GM12865 (cell line): ENCODE measurements at regions not wholly inside any gene's neighbourhood (a gene's known extent, or its start where the extent isn't known, plus 50 kb on each side); places are given as distances from the start of the nearest gene placed in this dataset.

Source experiments
- DNase-seq: peaks from one replicate; pipeline ENCODE4 v3.0.0; 2010; ENCODE audit warnings: low read depth
- H3K4me3 ChIP-seq: 2 replicates; pipeline ENCODE4 v1.5.1; 2011; ENCODE audit warnings: mild to moderate bottlenecking, low read depth, low read length, control low read depth
- TF ChIP-seq, protein P1 (sequence below): IDR thresholded peaks from 2 replicates; pipeline ENCODE4 v1.5.1; 2011; ENCODE audit warnings: low read length, control low read depth, low read depth, inconsistent platforms; ENCODE audit not compliant: insufficient read depth; ENCODE audit errors: missing control alignments

DNA sequence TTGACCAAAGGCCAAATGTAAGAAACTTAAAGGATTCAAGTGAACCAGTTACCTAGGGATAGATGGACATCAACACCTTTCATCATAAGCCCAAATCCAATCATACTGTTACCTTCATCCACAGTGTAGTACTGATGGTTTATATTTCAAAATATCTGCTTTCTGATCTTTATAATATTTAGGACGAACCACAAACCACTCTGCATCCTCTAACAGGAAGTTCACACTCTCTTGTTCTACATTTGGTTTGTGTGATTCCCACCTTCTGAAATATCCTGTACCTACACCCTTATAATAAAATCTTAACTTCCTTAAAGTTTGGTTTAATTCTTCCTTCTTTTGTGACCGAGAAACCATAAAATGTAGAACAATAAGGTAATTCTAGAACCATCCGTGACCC, 535.7 kb upstream of the CHAC2 start:
- no peak for DNase-seq
- no peak overlapping the region for H3K4me3 ChIP-seq
- TF ChIP-seq, protein P1, sequence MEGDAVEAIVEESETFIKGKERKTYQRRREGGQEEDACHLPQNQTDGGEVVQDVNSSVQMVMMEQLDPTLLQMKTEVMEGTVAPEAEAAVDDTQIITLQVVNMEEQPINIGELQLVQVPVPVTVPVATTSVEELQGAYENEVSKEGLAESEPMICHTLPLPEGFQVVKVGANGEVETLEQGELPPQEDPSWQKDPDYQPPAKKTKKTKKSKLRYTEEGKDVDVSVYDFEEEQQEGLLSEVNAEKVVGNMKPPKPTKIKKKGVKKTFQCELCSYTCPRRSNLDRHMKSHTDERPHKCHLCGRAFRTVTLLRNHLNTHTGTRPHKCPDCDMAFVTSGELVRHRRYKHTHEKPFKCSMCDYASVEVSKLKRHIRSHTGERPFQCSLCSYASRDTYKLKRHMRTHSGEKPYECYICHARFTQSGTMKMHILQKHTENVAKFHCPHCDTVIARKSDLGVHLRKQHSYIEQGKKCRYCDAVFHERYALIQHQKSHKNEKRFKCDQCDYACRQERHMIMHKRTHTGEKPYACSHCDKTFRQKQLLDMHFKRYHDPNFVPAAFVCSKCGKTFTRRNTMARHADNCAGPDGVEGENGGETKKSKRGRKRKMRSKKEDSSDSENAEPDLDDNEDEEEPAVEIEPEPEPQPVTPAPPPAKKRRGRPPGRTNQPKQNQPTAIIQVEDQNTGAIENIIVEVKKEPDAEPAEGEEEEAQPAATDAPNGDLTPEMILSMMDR = no peak

DNA sequence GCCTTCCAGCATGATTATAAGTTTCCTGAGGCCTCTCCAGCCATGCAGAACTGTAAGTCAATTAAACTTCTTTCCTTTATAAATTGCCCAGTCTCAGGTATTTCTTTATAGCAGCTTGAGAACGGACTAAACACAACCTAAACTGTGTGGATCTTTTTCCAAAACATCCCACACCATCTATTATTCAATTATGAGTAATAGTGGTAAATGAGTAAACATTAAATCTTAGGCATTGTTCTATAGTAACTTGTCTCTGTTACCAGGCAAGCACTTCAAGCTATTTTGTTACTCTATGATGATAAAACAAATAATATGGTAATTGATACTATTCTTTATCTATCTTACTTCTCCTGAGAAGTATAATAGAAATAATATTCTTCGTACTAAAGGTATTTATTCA, 536.9 kb upstream of the CHAC2 start:
- no peak overlapping the region for H3K4me3 ChIP-seq
- no peak for DNase-seq
- TF ChIP-seq, protein P1 = no peak

DNA sequence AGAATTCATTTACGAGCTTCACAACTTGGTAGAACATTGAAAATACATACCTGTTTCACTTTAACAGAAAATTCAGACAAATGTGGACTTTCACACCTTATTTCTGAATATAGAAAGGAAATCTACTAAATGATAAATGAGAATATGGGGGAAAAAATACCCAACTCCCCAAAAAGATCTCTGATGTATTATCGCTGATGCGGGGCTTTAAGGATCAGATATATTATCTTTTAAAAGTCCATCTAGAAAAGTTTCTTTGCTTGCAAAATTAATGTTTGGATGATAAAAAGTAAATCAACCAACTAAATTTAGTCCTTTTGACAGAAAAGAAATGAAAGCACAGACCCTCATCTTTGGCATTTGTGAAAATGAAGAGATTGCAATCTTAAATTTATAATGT, 540.1 kb upstream of the CHAC2 start:
- TF ChIP-seq, protein P1 = no peak
- DNase-seq = no peak
- no peak overlapping the region for H3K4me3 ChIP-seq

DNA sequence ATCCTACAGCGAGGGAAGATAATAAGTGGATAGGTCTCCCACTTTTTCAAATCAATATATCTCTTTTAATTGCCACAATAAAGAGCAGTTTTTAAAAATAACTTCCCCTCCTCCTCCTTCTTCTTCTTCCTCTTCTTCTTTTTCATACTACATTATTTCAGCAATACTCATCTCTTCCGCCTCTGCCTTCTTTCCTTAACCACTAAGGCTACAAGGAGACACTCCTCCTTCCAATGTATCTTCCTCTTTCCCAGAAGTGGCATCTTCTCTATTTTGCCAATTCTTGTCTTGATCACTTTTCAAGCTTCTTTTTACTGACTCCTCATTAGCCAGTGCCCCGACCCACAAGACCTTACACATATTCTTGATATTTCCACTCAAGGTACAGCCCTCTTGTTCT, 546.6 kb upstream of the CHAC2 start:
- DNase-seq = no peak
- no peak overlapping the region for H3K4me3 ChIP-seq
- TF ChIP-seq, protein P1 = no peak

DNA sequence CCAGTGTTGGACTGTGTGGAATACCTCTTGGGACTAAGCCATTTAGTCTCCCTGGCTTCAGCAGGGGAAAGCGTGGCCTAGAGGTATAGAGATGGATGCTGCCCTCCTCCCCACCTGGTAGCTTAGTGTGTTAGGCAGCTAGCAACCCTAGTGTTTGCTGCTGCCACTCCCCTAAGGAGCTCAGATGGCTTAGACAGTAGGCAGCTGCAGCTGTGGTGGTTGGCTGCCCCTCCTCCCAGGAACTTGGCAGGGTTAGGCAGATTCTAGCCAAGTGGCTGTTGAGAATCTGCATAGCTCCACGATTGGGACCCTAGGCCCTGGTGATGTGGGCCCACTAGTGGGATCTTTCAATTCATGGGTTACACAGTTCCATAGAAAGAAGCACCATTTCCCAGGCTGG, 550.4 kb upstream of the CHAC2 start:
- TF ChIP-seq, protein P1 = no peak
- no peak for DNase-seq
- no peak overlapping the region for H3K4me3 ChIP-seq

DNA sequence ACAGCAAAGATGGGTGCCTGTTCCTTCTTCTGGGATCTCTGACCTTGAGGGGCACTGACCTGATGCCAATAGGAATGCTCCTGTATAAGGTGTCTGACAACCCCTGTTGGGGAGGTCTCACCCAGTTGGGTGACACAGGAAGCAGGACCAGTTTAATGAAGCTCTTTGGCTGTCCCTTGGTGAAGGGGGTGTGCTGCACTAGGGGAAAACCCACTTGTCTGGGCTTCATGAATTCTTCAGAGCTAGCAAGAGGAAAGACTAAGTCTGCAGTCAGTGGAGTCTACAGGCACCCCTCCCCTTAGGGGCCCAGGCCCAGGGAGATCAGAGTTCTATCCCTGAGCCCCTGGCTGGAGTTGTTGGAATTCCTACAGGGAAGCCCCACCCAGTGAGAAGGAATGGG, 550.8 kb upstream of the CHAC2 start:
- TF ChIP-seq, protein P1 = no peak
- DNase-seq = no peak
- H3K4me3 ChIP-seq = no peak overlapping the region

DNA sequence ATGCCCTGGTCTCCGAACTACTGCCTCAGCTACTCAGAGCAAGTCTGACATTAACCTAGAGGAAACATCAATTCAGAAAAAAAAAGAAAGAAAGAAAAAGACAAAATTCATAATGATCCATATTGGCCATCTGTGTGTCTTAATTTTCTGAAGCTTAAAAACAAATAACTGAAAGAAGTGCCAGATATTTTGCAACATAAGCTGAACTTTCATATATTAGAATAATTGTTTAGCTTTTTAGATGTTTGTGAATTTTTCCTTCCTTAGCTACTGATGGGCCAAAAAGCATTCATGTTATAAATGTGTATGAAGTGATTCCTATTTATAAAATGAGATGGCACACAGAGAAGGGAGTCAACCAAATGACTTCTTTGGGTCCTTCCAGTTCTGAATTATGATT, 555.0 kb upstream of the CHAC2 start:
- DNase-seq = no peak
- no peak overlapping the region for H3K4me3 ChIP-seq
- TF ChIP-seq, protein P1 = no peak
